ENCODE measurements at regions not wholly inside any gene's neighbourhood (a gene's known extent, or its start where the extent isn't known, plus 50 kb on each side); places are given as distances from the start of the nearest gene placed in this dataset.
A peak's percentile ranks its signal among the peaks of the same experiment; 100 is the strongest.

GRCh38 chr16:86390335-86390734 is 120.0 kb upstream of the FOXF1 start:
- intact Hi-C loops (cut with DNase I, micrococcal nuclease): no loop called here
- DNase-seq (no peak), ATAC-seq (no peak)

- no peak for DNase-seq
- intact Hi-C loops (cut with DNase I, micrococcal nuclease): no loop called here
- no peak for ATAC-seq
Measured at GRCh38 chr16:86391486-86391885, 118.8 kb upstream of the FOXF1 start.

- DNase-seq: no peak
- intact Hi-C loops (cut with DNase I, micrococcal nuclease): no loop called here
- no peak for ATAC-seq
Measured at GRCh38 chr16:86391984-86392383, 118.3 kb upstream of the FOXF1 start.

DNA sequence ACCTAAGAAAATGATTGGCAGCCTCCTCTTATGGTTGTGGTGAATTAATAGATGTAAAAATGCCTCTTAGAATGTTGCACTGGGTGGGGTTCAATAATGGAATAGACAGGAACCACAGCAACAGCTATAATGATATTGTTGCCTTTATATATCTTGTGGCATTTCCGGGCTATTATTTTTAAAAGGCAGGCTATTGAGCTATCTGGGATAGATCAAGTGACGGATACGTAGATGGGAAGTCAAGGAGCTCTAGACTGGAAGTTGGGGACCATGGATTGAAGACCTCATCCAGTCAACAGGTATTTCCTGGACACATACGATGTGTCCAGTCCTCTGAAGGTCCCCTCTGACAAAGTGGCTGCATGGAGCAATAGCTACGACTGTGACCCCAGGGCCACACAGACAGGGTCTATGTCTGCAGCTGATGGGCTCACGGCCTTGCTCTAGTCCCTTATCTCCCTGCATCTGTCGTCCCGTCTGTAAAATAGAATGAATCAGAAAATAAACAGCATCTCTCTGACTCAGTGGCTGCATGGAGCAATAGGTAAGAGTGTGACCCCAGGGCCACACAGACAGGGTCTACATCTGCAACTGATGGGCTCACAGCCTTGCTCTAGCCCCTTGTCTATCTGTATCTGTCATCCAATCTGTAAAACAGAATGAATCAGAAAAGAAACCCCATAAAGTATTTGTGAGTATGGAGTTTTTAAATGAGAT is 117.7 kb upstream of the FOXF1 start:
- intact Hi-C loops (cut with DNase I, micrococcal nuclease): no loop called here
- DNase-seq (no peak), ATAC-seq (no peak)

DNA sequence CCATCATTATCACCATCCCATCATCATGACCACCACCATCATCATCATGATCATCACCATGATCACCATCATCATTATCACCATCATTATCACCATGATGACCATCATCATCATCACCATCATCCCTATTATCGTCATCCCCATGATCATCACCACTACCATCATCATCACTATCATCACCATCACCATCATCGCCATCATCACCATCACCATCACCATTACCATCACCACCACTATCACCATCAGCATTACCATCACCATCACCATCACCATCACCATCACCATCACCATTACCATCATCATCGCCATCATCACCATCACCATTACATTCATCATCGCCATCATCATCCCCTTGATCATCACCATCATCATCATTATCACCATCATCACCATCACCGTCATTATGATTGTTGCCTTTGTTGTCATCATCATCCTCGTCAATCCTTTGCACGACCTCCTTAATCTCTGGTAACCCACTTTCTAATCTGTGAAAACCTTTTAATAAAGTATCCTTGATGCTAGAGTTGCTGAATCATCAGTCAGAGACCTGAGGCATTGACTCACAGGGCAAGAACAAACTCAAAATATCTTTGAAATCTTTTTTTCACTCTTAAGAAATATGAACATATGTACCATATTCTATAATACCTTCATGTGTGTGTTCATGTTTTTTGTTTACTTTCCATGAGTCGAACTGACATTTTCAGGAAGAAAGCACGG is 116.3 kb upstream of the FOXF1 start:
- intact Hi-C loops (cut with DNase I, micrococcal nuclease): no loop called here
- no peak for DNase-seq
- ATAC-seq: no peak

DNA sequence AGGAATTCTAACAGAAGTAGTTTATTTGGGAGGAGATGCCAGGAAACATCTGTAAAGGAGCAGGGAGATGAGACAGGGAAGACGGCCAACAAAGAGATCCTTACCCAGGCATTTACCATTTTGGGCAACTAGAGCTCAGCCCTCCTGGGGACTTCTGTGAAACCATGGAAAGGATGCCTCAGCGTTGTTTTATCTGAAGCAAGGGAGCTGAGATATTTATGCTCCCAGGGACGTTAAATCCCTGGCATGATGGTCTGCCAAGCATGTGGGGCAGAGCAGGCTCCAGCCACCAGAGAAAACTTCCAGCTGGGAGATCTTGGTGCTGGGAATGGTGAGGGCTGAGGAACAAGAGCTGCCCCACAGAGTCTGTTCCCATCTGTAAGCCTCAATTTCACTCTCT is 114.8 kb upstream of the FOXF1 start:
- DNase-seq (no peak), ATAC-seq (no peak)
- intact Hi-C loops (cut with DNase I, micrococcal nuclease): no loop called here

DNA sequence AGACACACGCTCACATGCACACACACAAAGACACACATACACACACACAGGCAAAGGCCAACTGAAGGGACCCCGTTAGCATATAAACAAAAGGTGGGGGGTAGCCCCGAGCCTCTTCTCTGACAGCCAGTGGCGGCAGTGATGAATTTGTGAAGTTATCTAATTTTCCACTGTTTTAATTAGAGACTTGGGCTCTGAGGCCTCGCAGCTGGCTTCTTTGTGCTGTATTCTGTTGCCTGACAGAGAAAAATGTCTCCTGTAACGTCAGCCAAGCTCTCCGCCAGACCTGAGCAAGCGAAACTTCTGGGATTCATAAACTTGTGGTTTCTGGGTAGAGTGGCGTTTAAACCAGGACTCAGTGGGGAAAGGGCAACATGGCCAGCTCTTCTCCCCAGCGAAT is 113.9 kb upstream of the FOXF1 start:
- peak; percentile 23 to 53 for DNase-seq
- intact Hi-C loops (cut with DNase I, micrococcal nuclease): no loop called here
- no peak for ATAC-seq

GRCh38 chr16:86396901-86397311 is 113.4 kb upstream of the FOXF1 start:
- intact Hi-C loops (cut with DNase I, micrococcal nuclease): no loop called here
- ATAC-seq: peak; percentile 14

DNA sequence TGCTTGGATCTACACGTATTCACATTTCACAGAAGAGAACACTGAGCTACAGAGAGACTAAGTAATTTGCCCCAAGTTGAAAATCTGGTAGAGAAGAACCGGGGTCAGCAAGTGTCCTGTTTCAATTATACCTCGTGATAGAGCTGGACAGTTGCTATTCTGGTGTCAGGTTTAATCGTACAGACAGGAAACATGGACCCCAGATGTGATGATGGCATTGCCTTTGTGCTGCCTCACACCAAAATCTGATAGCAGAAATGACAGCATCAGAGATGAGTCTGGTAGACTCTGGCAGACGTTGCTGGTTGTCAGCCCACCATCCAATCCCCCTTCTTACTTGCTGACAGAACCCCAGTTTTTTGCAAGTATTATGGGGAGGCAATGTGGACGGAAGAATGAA is 112.1 kb upstream of the FOXF1 start:
- DNase-seq (no peak), ATAC-seq (no peak)
- intact Hi-C loops (cut with DNase I, micrococcal nuclease): no loop called here

More at GRCh38 chr16:86396901-86397311, 113.4 kb upstream of the FOXF1 start:
- DNase-seq: peak; percentile 18 to 75

DNA sequence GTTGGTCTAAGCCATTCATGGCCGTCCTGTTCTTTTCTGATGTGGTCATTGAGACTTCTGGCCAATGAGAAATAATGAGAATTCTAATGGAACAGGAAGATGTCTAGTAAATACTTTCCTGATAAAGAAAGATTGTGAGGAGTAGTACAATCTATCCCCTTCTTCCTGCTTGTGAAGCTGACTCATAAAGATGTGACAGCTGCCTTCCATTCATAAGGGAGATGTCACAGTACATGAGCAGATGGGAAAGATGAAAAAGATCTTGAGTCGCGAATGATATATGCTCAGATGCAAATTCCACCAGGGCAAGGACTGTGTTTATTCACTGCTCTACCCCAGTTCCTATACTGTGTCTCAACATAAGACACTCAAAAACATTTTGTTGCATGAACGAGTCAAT is 111.7 kb upstream of the FOXF1 start:
- DNase-seq (no peak), ATAC-seq (no peak)
- intact Hi-C loops (cut with DNase I, micrococcal nuclease): no loop called here

DNA sequence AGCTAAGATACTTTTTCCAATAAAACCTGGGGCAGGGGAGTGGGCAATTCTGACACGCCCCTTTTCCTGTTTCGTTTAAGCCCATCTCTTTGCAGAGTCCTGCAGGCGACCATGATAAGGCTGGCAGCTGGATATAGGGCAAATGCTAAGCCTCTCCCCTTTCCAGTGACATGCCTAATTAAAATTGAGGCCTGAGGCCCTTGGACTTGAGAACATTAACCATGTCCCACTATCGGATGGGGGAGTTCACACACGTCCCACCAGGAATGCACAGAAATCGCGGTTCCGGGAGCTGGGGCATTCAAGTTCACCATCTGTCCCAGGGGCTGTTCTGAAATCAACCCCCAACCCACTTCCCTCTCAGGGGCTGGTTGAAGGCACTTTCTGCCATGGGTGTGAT is 109.2 kb upstream of the FOXF1 start:
- ATAC-seq (no peak), DNase-seq (no peak)
- intact Hi-C loops (cut with DNase I, micrococcal nuclease): no loop called here

- intact Hi-C loops (cut with DNase I, micrococcal nuclease): no loop called here
- ATAC-seq: no peak
- no peak for DNase-seq
Measured at GRCh38 chr16:86403085-86403484, 107.2 kb upstream of the FOXF1 start.

DNA sequence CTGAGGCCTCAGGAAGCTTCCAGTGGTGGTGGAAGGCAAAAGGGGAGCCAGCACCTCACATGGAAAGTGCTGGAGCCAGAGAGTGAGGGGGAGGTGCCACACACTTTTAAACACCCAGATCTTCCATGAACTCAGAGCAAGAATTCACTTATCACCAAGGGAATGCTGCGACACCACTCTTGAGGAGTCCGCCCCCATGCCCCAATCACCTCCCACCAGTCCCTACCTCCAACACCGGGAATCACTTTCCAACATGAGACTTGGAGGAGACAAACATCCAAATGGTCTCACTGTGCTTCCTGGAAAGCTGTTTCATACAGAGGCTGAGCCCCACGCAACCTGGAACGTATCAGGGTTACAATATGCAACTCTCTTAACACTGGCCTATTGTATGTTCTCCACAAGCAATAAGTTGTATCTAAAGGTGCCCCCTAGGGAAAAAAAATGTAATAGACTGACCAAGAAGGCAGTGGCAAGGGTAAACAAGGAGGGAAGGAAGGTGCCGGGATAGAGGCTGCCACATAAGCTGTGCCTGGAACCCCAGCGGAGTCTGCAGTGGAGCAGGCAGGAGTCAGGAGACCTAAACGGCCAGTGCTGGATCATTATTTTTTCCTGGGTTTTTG is 106.7 kb upstream of the FOXF1 start:
- DNase-seq: no peak
- ATAC-seq: no peak
- intact Hi-C loops (cut with DNase I, micrococcal nuclease): no loop called here

DNA sequence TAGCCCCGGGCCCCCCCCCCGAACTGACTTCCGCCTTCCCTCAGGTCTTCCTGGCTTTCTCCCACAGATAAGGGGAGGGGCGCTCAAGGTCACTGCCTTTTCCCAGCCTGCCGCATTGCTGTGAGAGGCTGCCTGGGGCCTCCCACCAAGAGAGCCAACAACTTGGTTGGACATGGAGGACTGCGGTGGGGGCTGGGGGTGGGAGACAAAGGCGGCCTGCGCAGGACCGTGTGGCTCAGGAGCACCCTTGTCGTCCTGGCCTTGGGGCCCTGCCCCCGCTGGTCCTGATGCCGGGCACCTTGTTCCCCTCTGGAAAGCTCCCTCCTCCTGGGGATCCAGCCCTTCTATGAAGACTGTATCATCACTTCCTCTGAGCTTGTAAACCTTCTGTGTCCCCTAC is 105.6 kb upstream of the FOXF1 start:
- intact Hi-C loops (cut with DNase I, micrococcal nuclease): no loop called here
- ATAC-seq: no peak
- no peak for DNase-seq

DNA sequence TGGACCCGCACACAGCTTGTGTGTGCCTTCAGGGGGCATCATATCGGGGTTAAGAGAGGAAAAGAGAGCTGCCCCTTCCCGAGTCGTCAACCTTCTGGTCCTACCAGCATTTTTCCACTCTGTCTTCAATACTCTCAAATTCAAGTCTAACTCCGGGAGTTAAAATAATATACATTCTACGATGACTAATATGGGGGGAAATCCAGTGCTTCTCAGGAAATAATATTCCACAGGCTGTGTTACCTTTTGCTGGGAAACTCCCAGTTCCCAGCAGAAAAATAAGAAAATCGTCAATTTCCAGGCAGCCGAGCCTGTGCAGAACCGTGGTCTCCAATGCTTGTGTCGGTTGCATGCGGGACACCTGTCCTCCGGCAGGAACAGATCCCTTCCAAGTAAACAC is 105.0 kb upstream of the FOXF1 start:
- DNase-seq (no peak), ATAC-seq (no peak)
- intact Hi-C loops (cut with DNase I, micrococcal nuclease): no loop called here

DNA sequence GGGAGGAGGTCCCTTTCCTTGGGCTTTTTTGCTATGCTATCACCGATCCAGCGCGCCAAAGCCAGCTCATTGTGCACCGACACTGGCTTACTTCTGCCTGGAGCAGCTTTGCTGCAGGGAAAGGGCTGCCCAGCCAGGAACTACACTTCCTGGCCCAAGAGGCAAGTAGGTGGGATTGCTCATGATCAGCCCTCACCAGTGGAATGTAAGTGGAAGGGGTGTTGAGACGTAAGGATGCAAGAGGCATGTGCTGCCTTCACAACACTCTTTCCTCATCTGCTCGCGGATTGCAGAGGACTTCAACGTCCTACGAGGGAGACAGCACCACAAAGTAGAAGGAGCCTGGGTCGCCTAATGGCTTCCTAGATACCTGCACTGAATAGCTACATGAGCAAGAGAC is 104.3 kb upstream of the FOXF1 start:
- DNase-seq (no peak), ATAC-seq (no peak)
- intact Hi-C loops (cut with DNase I, micrococcal nuclease): no loop called here

DNA sequence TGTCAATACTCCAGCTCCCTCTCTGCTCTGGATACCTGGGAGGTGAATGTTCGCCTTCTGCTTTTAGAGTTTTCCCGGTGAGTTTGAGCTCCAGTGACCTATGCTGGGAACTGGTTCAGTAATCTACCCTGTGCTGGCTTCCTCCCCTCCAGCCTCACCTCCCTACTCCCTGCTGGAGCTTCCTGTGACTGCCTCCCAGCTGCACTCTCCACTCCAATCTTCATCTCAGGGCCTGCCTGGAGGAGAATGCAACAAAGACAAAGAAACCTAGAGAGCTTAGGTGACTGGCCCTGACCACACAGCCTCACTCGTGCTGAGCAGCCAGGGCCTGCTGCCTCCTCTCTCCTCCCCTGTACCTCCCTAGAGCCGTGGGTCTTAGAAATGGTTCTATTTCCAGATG is 101.6 kb upstream of the FOXF1 start:
- no peak for ATAC-seq
- DNase-seq: no peak
- intact Hi-C loops (cut with DNase I, micrococcal nuclease): no loop called here

DNA sequence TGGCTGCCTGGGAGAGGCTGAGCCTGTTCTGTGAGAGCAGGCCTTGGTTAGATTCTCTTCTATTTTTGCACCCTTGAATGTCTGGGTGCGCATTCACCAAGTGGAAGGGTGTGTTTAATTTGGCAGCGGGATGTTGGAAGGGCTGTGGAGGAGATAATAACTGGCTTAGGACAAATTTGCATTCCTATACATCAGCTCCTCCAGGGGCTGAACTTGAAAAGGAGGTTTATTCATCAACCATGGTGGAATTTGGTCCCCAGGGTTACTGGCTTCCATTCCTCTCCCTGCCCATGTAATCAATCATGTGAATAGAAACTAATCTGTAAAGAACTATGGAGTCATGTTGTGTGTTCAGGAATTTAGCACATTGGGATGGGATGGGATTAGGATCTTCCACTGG is 100.2 kb upstream of the FOXF1 start:
- intact Hi-C loops (cut with DNase I, micrococcal nuclease): no loop called here
- ATAC-seq: no peak
- no peak for DNase-seq

DNA sequence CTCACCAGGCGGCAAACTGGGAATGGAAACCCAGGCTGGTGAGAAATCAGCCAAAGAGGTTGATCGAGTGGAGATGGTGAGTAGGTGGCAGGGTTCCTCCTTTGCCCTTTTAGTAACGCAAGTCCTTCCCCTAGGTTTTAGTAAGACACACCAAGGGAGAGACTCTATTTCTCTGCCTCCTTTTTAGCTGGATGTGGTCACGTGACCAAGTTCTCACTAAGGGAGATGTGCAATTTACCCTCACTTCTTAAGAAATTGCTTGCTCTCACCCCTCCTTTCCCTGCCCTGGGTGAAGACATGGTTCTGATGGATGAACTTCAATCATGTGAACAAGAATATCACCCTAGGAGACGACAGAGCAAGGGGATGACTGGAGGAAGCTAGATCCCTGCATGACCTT is 99.8 kb upstream of the FOXF1 start:
- no peak for DNase-seq
- intact Hi-C loops (cut with DNase I, micrococcal nuclease): no loop called here
- ATAC-seq: no peak

DNA sequence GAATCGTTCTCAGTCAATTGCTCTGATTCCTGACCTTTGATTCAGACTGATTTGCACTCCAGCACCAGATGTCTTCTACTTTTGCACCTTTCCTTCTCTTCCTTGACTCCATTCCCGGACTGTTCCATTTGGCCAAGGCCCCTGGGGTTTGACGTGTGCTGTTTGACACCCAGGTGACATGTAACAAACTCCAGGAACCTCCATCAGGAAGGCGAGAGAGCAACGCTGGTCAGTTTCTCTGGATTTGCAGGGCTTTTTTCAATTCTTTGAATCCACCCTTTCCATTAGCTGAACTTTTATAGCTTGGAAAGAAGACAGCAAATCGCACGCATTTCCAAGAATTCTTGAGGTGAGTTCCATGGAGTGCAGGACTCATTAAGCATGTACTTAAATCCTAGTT is 98.4 kb upstream of the FOXF1 start:
- intact Hi-C loops (cut with DNase I, micrococcal nuclease): no loop called here
- no peak for ATAC-seq
- no peak for DNase-seq
